Neural cell (in vitro differentiated cells): ENCODE measurements at regions not wholly inside any gene's neighbourhood (a gene's known extent, or its start where the extent isn't known, plus 50 kb on each side); places are given as distances from the start of the nearest gene placed in this dataset.

ENCODE experiments used
- CTCF ChIP-seq: fragments of 450-650 bp; IDR thresholded peaks from 2 replicates; pipeline ENCODE4 v1.5.1; 2014; ENCODE audit warnings: antibody characterized with exemption, mild to moderate bottlenecking, moderate library complexity; ENCODE audit not compliant: poor library complexity, severe bottlenecking
- EZH2 ChIP-seq: fragments of 200-600, 300-800 bp; shearing (Covaris generic), sonication (generic); IDR thresholded peaks from 2 replicates; pipeline ENCODE4 v1.6.1; 2014; ENCODE audit warnings: antibody characterized with exemption, low read length, borderline replicate concordance, mild to moderate bottlenecking; ENCODE audit not compliant: insufficient read depth, poor library complexity, severe bottlenecking
- POLR2AphosphoS5 ChIP-seq: IDR thresholded peaks from 2 replicates; pipeline ENCODE4 v1.6.1; 2012
- RAD21 ChIP-seq: fragments of 450-650 bp; conservative IDR thresholded peaks from 2 replicates; pipeline ENCODE4 v1.6.1; 2014; ENCODE audit warnings: antibody characterized with exemption, mild to moderate bottlenecking, moderate library complexity
- TAF1 ChIP-seq: IDR thresholded peaks from 2 replicates; pipeline ENCODE4 v1.6.1; 2012; ENCODE audit warnings: low read depth

DNA sequence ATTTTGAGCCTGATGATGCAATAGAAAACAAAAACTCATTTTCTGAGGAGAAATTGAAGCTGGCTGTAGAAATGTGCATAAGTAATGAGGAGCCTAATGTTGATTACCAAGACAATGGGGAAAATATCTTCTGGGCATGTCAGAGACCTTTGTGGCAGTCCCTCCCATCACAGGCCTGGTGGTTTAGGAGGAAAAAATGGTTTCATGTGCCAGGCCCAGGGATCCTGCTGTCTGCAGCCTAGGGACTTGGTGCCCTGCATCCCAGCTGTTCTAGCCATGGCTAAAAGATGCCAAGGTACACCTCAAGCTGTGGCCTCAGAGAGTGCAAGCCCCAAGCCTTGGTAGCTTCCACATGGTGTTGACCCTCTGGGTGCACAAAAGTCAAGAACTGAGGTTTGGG lies 128.7 kb upstream of the ARHGEF9 start:
- TF ChIP-seq CTCF = no peak
- no peak for TF ChIP-seq POLR2AphosphoS5
- TF ChIP-seq RAD21 = no peak
- no peak for TF ChIP-seq TAF1
- no peak for TF ChIP-seq EZH2
